Panc1 (cell line): ENCODE measurements at regions not wholly inside any gene's neighbourhood (a gene's known extent, or its start where the extent isn't known, plus 50 kb on each side); places are given as distances from the start of the nearest gene placed in this dataset.

Source experiments
- ATAC-seq: fragments of 200-7000 bp; cut with Tn5 transposase; 2 replicates; pipeline ENCODE4 v1.9.1; 2020; ENCODE audit warnings: mild to moderate bottlenecking, moderate library complexity
- BruUV-seq: library from RNA; stranded (reverse); fragments of 400-500 nt; replicated peaks from 2 replicates; lab custom pipeline; 2021; lab: Mats Ljungman, UMichigan
- CTCF ChIA-PET: fragments of 300-600 bp; sonication (Branson Sonifier 250); formaldehyde crosslinking; loops from one replicate; lab custom pipeline; 2022; ENCODE audit warnings: antibody characterized with exemption; lab: Charles Lee
- POLR2A ChIA-PET: fragments of 300-600 bp; sonication (Branson Sonifier 250); formaldehyde crosslinking; loops from one replicate; lab custom pipeline; 2022; ENCODE audit warnings: antibody characterized with exemption; lab: Charles Lee
- DNase-seq: peaks from one replicate; pipeline ENCODE4 v3.0.0-alpha.2; 2010; ENCODE audit warnings: low read depth, low spot score
- H3K27ac ChIP-seq: 2 replicates; pipeline ENCODE4 v1.5.1; 2011; ENCODE audit warnings: mild to moderate bottlenecking, low read length, inconsistent platforms
- H3K27me3 ChIP-seq: fragments of 200-500 bp; sonication (Bioruptor generic); 2 replicates; pipeline ENCODE4 v1.6.0; 2014; ENCODE audit warnings: low read length, inconsistent platforms; ENCODE audit not compliant: control insufficient read depth, insufficient read depth
- H3K36me3 ChIP-seq: fragments of 200-500 bp; sonication (Bioruptor generic); 2 replicates; pipeline ENCODE4 v1.5.1; 2014; ENCODE audit warnings: inconsistent platforms, mild to moderate bottlenecking, low read length, moderate library complexity; ENCODE audit not compliant: control insufficient read depth, insufficient read depth
- H3K4me1 ChIP-seq: 2 replicates; pipeline ENCODE4 v1.5.1; 2011; ENCODE audit warnings: inconsistent platforms, mild to moderate bottlenecking, low read length, moderate library complexity; ENCODE audit not compliant: control insufficient read depth, insufficient read depth
- H3K4me3 ChIP-seq, 2 experiments: 2 replicates each; pipeline ENCODE4 v1.5.1; 2011 to 2012; ENCODE audit warnings: low read depth in 2 of 2, low read length in 2 of 2, mild to moderate bottlenecking in 2 of 2, inconsistent platforms in 1 of 2, moderate library complexity in 1 of 2
- H3K9me3 ChIP-seq: fragments of 200-500 bp; sonication (Bioruptor generic); 2 replicates; pipeline ENCODE4 v1.5.1; 2014; ENCODE audit warnings: low read depth, mild to moderate bottlenecking, inconsistent platforms, low read length, moderate library complexity; ENCODE audit not compliant: control insufficient read depth, insufficient read depth
- POLR2AphosphoS5 ChIP-seq: IDR thresholded peaks from 2 replicates; pipeline ENCODE4 v1.6.1; 2012; ENCODE audit warnings: mild to moderate bottlenecking, low read depth, low read length, moderate library complexity
- SIN3A ChIP-seq: IDR thresholded peaks from 2 replicates; pipeline ENCODE4 v1.6.1; 2012; ENCODE audit warnings: low read depth, mild to moderate bottlenecking, low read length, moderate library complexity, borderline replicate concordance; ENCODE audit not compliant: insufficient read depth
- TCF7L2 ChIP-seq: IDR thresholded peaks from 2 replicates; pipeline ENCODE4 v1.6.1; 2011; ENCODE audit warnings: mild to moderate bottlenecking, low read depth, low read length, inconsistent platforms
- in situ Hi-C: cut with HindIII; loops from 2 replicates; pipeline ENCODE4 v1.10.0; 2016; ENCODE audit warnings: low sequenced_read_pairs, low pct_unique_long_range_greater_than_20kb
- intact Hi-C: fragments of 100-400 bp; cut with micrococcal nuclease; formaldehyde crosslinking; loops from one replicate; pipeline ENCODE4 v1.10.0; 2022; ENCODE audit not compliant: unreplicated experiment
- TF ChIP-seq, protein P1 (sequence below), 2 experiments: IDR thresholded peaks; 2 replicates each; pipeline ENCODE4 v1.6.1; 2011 to 2012; ENCODE audit warnings: low read depth in 2 of 2, control low read depth in 1 of 2, low read length in 1 of 2, mild to moderate bottlenecking in 1 of 2, moderate library complexity in 1 of 2; ENCODE audit not compliant: insufficient read depth in 1 of 2
- TF ChIP-seq, protein P2 (sequence below): fragments of 450-650 bp; IDR thresholded peaks from 2 replicates; pipeline ENCODE4 v1.5.1; 2017; ENCODE audit warnings: mild to moderate bottlenecking

DNA sequence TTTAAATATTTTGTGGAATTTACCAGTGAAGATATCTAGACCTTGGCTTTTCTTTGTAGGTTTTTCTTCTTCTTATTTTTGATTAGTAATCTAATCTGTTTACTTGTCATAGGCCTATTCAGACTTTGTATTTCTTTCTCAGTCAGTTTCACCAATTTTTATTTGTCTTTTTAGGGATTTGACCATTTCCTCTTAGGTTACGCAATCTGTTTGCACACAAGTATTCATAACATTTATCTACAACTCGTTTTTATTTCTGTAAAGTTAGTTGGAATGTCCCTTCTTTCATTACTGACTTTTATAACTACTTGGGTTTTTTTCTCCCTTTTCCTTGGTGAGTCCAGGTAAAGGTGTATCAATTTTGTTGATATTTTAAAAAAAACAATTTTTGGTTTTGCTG is 545.7 kb downstream of the AACS start:
- ChIA-PET POLR2A (no interaction called here), CTCF (no interaction called here)
- no peaks in the 10 kb centered on the region for H3K36me3 ChIP-seq
- ATAC-seq, result no peak
- DNase-seq, result no peak
- H3K27me3 ChIP-seq, result no peaks in the 10 kb centered on the region
- intact Hi-C loops, result no loop called here
- in situ Hi-C loops, result no loop called here
- no peaks in the 10 kb centered on the region for H3K4me1 ChIP-seq
- no peak overlapping the region for H3K27ac ChIP-seq
- H3K9me3 ChIP-seq, result no peaks in the 10 kb centered on the region
- TF ChIP-seq TCF7L2 (no peak), SIN3A (no peak), POLR2AphosphoS5 (no peak)
- TF ChIP-seq, protein P1, sequence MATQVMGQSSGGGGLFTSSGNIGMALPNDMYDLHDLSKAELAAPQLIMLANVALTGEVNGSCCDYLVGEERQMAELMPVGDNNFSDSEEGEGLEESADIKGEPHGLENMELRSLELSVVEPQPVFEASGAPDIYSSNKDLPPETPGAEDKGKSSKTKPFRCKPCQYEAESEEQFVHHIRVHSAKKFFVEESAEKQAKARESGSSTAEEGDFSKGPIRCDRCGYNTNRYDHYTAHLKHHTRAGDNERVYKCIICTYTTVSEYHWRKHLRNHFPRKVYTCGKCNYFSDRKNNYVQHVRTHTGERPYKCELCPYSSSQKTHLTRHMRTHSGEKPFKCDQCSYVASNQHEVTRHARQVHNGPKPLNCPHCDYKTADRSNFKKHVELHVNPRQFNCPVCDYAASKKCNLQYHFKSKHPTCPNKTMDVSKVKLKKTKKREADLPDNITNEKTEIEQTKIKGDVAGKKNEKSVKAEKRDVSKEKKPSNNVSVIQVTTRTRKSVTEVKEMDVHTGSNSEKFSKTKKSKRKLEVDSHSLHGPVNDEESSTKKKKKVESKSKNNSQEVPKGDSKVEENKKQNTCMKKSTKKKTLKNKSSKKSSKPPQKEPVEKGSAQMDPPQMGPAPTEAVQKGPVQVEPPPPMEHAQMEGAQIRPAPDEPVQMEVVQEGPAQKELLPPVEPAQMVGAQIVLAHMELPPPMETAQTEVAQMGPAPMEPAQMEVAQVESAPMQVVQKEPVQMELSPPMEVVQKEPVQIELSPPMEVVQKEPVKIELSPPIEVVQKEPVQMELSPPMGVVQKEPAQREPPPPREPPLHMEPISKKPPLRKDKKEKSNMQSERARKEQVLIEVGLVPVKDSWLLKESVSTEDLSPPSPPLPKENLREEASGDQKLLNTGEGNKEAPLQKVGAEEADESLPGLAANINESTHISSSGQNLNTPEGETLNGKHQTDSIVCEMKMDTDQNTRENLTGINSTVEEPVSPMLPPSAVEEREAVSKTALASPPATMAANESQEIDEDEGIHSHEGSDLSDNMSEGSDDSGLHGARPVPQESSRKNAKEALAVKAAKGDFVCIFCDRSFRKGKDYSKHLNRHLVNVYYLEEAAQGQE (IDR thresholded peaks at IDR 0.05; ENCODE audit: insufficient read depth in 1 of 2, low read depth in 2 of 2, low read length in 1 of 2), result no peak
- TF ChIP-seq, protein P2, sequence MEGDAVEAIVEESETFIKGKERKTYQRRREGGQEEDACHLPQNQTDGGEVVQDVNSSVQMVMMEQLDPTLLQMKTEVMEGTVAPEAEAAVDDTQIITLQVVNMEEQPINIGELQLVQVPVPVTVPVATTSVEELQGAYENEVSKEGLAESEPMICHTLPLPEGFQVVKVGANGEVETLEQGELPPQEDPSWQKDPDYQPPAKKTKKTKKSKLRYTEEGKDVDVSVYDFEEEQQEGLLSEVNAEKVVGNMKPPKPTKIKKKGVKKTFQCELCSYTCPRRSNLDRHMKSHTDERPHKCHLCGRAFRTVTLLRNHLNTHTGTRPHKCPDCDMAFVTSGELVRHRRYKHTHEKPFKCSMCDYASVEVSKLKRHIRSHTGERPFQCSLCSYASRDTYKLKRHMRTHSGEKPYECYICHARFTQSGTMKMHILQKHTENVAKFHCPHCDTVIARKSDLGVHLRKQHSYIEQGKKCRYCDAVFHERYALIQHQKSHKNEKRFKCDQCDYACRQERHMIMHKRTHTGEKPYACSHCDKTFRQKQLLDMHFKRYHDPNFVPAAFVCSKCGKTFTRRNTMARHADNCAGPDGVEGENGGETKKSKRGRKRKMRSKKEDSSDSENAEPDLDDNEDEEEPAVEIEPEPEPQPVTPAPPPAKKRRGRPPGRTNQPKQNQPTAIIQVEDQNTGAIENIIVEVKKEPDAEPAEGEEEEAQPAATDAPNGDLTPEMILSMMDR, result no peak
- no peak overlapping the region for H3K4me3 ChIP-seq
- BruUV-seq, result no TSS peak

DNA sequence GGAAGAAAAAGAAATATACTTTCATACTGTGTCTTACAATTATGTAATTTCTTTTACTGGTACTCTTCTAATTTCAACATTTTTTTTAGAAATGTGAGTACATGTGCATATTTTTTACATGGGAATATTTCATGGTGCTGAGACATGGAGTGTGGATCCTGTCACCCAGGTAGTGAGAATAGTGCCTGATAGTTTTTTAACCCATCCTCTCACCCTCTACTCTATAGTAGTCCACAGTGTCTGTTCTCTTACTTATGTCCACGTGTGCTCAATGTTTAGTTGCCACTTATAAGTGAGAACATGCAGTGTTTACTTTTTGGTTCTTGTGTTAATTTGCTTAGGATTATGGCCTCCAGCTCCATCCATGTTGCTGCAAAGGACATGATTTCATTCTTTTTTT is 548.8 kb downstream of the AACS start:
- in situ Hi-C loops, result no loop called here
- intact Hi-C loops, result no loop called here
- ChIA-PET POLR2A (no interaction called here), CTCF (no interaction called here)
- no peak for ATAC-seq
- Histone ChIP-seq H3K27me3 (no peaks in the 10 kb centered on the region), H3K27ac (no peak overlapping the region), H3K36me3 (no peaks in the 10 kb centered on the region), H3K9me3 (no peaks in the 10 kb centered on the region), H3K4me3 (no peak overlapping the region), H3K4me1 (no peaks in the 10 kb centered on the region)
- no TSS peak for BruUV-seq
- TF ChIP-seq, protein P1 (IDR thresholded peaks at IDR 0.05; ENCODE audit: insufficient read depth in 1 of 2, low read depth in 2 of 2, low read length in 1 of 2), result no peak
- TF ChIP-seq, protein P2, result no peak
- TF ChIP-seq POLR2AphosphoS5 (no peak), SIN3A (no peak), TCF7L2 (no peak)
- DNase-seq, result no peak
